ENCODE measurements at regions not wholly inside any gene's neighbourhood (a gene's known extent, or its start where the extent isn't known, plus 50 kb on each side); places are given as distances from the start of the nearest gene placed in this dataset.

DNA sequence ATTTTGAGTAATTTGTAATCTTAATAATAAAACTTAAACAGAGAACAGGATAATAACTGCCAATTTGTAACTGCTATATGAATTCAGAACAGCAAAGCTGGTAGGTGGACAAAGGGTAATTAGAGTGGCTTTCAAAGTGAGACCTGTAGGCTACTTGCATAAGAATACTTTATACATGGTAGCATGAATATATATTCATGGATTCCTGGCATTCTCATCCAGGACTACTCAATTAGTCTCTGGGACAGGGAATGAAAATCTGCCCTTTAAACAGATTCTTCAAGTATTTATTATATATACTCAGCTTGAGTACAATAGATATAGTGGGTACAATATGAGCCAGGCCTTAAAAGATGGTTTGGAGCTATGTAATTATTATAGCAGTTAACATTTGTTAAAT is 419.9 kb downstream of the PIK3C3 start:
- TF ChIP-seq POLR2A (IDR thresholded peaks at IDR 0.05; ENCODE audit: low read depth, low read length) (no peak), POLR2AphosphoS5 (IDR thresholded peaks at IDR 0.05; ENCODE audit: low read depth, low read length) (no peak)
